Vagina (tissue), 2 donors: ENCODE measurements at regions not wholly inside any gene's neighbourhood (a gene's known extent, or its start where the extent isn't known, plus 50 kb on each side); places are given as distances from the start of the nearest gene placed in this dataset.

Experiments used
- POLR2A ChIP-seq, 2 donors: fragments of 450-650 bp; IDR thresholded peaks; one replicate each; pipeline ENCODE4 v1.6.1; 2017; ENCODE audit warnings: antibody characterized with exemption in 2 of 2, mild to moderate bottlenecking in 2 of 2, moderate library complexity in 2 of 2
- TF ChIP-seq, protein P1 (sequence below), 3 experiments: fragments of 450-650 bp in 2 of 3; fragments of 200-600 bp in 1 of 3; sonication (generic) in 1 of 3; IDR thresholded peaks; one replicate each; pipeline ENCODE4 v1.5.1; 2017 to 2019; ENCODE audit warnings: antibody characterized with exemption in 3 of 3, mild to moderate bottlenecking in 2 of 3, moderate library complexity in 2 of 3

DNA sequence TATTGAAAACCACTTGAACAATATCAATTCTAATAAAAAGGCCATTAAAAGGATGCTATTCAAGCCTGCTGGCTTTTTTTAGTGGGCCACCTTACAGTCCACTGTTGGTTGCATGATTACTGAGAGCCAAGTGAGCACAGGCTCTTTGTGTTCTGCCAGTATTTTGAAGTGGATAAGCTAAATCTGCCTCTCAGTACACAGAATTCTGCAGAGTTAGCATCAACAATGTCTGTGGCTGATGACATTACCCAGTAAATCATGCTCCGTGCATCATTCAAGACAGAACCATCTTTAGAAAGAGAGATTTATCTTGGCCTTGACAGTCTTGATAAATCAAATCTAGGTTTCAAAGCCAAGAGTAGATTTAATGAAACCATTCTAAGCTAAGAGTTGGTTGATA, 119.0 kb upstream of the GNPDA2 start:
- TF ChIP-seq, protein P1, sequence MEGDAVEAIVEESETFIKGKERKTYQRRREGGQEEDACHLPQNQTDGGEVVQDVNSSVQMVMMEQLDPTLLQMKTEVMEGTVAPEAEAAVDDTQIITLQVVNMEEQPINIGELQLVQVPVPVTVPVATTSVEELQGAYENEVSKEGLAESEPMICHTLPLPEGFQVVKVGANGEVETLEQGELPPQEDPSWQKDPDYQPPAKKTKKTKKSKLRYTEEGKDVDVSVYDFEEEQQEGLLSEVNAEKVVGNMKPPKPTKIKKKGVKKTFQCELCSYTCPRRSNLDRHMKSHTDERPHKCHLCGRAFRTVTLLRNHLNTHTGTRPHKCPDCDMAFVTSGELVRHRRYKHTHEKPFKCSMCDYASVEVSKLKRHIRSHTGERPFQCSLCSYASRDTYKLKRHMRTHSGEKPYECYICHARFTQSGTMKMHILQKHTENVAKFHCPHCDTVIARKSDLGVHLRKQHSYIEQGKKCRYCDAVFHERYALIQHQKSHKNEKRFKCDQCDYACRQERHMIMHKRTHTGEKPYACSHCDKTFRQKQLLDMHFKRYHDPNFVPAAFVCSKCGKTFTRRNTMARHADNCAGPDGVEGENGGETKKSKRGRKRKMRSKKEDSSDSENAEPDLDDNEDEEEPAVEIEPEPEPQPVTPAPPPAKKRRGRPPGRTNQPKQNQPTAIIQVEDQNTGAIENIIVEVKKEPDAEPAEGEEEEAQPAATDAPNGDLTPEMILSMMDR (IDR thresholded peaks at IDR 0.05) = no peak
- no peak for TF ChIP-seq POLR2A (IDR thresholded peaks at IDR 0.05)
